HG03342 (cell line): ENCODE measurements at regions not wholly inside any gene's neighbourhood (a gene's known extent, or its start where the extent isn't known, plus 50 kb on each side); places are given as distances from the start of the nearest gene placed in this dataset.
A peak's percentile ranks its signal among the peaks of the same experiment; 100 is the strongest.
"Not testable (repeated sequence)": the region's sequence is repeated elsewhere in the genome, so short reads cannot be mapped to it uniquely, and the experiment has no call there.

Experiments
- ATAC-seq: cut with Tn5 transposase; IDR thresholded peaks from one replicate; pipeline ENCODE4 v1.9.1; 2021; ENCODE audit warnings: mild to moderate bottlenecking, moderate library complexity; ENCODE audit not compliant: unreplicated experiment

GRCh38 chr9:86634501-86634900 is 280.3 kb upstream of the TUT7 start:
- no peak for ATAC-seq

- no peak for ATAC-seq
These were observed 279.7 kb upstream of the TUT7 start for GRCh38 chr9:86633945-86634344.

- no peak for ATAC-seq
These were observed 278.3 kb upstream of the TUT7 start for GRCh38 chr9:86632537-86632936.

- no peak for ATAC-seq
These were observed 275.3 kb upstream of the TUT7 start for GRCh38 chr9:86629530-86629929.

- ATAC-seq: no peak
These were observed 272.6 kb upstream of the TUT7 start for GRCh38 chr9:86626802-86627201.

- ATAC-seq: no peak
These were observed 270.4 kb upstream of the TUT7 start for GRCh38 chr9:86624630-86625029.

GRCh38 chr9:86614871-86615849 is 260.9 kb upstream of the TUT7 start:
- ATAC-seq: peak; percentile 44

GRCh38 chr9:86613943-86614342 is 259.7 kb upstream of the TUT7 start:
- no peak for ATAC-seq

- not testable (repeated sequence) for ATAC-seq
These were observed 257.3 kb upstream of the TUT7 start for GRCh38 chr9:86611534-86611933.

GRCh38 chr9:86605303-86605702 is 251.1 kb upstream of the TUT7 start:
- no peak for ATAC-seq

- ATAC-seq: no peak
These were observed 250.5 kb upstream of the TUT7 start for GRCh38 chr9:86604741-86605140.

GRCh38 chr9:86602715-86603114 is 248.5 kb upstream of the TUT7 start:
- no peak for ATAC-seq

GRCh38 chr9:86601697-86602096 is 247.5 kb upstream of the TUT7 start:
- no peak for ATAC-seq

- ATAC-seq: no peak
These were observed 246.8 kb upstream of the TUT7 start for GRCh38 chr9:86600977-86601376.

- no peak for ATAC-seq
These were observed 246.1 kb upstream of the TUT7 start for GRCh38 chr9:86600291-86600690.

GRCh38 chr9:86599561-86599960 is 245.4 kb upstream of the TUT7 start:
- no peak for ATAC-seq

GRCh38 chr9:86598411-86599239 is 244.4 kb upstream of the TUT7 start:
- ATAC-seq: no peak

- no peak for ATAC-seq
These were observed 240.5 kb upstream of the TUT7 start for GRCh38 chr9:86594724-86595123.

- ATAC-seq: no peak
These were observed 237.3 kb upstream of the TUT7 start for GRCh38 chr9:86591472-86591871.

GRCh38 chr9:86589730-86590129 is 235.5 kb upstream of the TUT7 start:
- no peak for ATAC-seq

GRCh38 chr9:86589273-86589672 is 235.1 kb upstream of the TUT7 start:
- ATAC-seq: no peak

GRCh38 chr9:86586144-86586494 is 231.9 kb upstream of the TUT7 start:
- no peak for ATAC-seq
